HG03103 (cell line): ENCODE measurements at regions not wholly inside any gene's neighbourhood (a gene's known extent, or its start where the extent isn't known, plus 50 kb on each side); places are given as distances from the start of the nearest gene placed in this dataset.
"Not testable (repeated sequence)": the region's sequence is repeated elsewhere in the genome, so short reads cannot be mapped to it uniquely, and the experiment has no call there.

Experiments
- ATAC-seq: cut with Tn5 transposase; IDR thresholded peaks from one replicate; pipeline ENCODE4 v1.9.1; 2021; ENCODE audit warnings: low read depth; ENCODE audit not compliant: unreplicated experiment

GRCh38 chr14:41549821-41550607 is 56.7 kb upstream of the LRFN5 start:
- no peak for ATAC-seq

- ATAC-seq: no peak
Measured at GRCh38 chr14:41549282-41549681, 57.4 kb upstream of the LRFN5 start.

- no peak for ATAC-seq
Measured at GRCh38 chr14:41548666-41549065, 58.0 kb upstream of the LRFN5 start.

- no peak for ATAC-seq
Measured at GRCh38 chr14:41541333-41541732, 65.3 kb upstream of the LRFN5 start.

- no peak for ATAC-seq
Measured at GRCh38 chr14:41532255-41532654, 74.4 kb upstream of the LRFN5 start.

DNA sequence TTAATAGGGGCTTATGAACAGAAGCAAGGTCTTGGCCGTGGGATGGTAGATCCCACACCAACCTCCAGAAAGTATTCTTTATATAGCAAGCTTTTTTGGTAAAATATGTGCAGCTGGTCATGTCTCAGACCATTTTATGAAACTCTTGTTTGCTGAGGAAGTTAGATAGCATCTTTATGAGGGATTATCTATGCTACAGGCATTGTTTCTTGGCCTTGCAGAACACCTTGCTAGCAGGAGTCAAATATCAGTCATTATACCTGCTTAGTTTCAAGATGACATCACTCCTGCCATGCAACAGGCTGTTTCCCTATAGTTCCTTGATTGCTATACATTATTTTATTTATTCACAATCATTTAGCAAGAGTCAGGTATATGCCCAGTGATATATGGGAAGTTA is 84.8 kb upstream of the LRFN5 start:
- ATAC-seq: no peak

GRCh38 chr14:41518030-41518429 is 88.6 kb upstream of the LRFN5 start:
- ATAC-seq: not testable (repeated sequence)

DNA sequence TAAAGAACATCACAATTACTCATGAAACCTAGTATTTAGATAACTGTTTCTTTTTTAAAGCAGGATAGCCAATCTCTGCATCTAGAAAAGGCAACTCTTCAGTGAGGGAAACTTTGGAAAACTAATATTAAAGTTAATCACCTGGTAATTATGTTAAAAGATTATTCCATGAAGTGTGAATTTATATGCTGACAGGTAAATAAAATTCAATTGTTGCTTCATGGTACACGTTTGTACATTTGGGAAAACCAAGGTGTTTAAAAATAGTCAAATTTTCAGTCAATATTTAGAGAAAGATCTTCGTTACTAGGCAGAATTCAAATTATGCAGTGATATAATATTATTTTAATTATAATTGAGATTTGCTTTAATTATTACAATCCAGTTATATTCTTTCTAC is 100.1 kb upstream of the LRFN5 start:
- no peak for ATAC-seq

DNA sequence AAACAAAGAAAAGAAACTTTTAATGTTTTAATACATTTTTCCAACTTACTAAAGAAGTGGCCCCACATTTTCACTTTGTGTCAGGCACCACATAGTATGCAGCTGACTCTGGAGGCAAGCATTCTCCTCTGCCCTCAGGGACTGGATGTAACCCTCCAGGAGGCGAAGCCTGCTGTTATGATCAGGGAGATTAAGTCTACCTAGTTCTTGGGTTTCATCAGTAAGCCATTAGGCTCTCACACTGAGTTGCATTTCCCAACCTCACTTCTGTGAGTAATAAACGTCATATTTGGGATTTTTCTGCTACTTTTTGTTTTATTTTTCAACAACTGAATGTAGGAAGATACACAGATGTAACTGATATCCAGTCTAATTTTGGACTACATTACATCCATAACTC is 101.2 kb upstream of the LRFN5 start:
- no peak for ATAC-seq

DNA sequence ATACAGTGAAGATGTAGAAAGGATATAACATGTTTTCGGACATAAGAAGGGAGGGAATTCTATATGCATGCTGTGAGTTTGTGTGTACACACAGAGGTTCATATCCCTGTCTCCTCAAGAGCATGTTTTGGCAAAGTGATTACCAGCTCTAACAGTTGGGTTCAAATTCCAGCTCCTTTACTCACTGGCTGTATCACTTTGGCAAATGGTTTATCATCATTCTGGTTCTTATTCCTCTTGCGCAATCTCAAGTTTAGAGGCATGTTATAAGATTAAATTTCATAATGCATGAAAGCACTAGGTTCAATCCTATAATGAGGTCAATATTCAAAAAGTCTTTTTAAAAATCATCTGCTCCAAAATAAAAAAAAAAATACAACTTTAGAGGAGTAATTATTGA is 107.7 kb upstream of the LRFN5 start:
- no peak for ATAC-seq

- ATAC-seq: no peak
Measured at GRCh38 chr14:41490323-41490722, 116.4 kb upstream of the LRFN5 start.

DNA sequence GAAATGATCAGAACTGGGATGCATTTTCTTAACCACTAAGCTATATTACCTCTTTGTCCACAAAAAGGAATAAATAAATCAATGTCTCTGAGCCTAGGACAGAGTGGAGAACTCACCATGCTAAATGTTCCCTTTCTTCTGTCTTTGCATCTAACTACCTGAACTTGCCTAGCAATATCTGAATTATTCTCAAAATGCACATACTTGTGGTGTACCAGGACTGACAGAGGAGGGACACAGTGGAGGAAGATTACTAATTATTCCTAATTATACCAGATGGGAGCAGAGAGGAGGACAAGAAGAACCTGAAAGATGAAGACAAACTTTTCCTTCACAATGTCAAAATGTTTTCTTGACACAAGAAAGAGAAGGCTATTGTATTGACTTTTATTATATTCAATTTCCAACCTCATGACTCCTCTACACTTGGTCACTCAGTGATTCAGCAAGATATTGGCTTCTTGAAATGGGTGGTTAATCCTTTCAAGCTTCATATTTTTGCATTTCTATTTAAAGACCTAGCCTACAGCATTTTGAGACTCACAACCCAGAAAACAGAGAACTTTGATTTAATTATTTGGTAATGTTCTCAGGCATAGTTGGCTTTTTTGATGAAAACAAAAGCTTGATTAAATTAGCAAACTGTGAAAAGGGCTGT is 117.2 kb upstream of the LRFN5 start:
- ATAC-seq: no peak

DNA sequence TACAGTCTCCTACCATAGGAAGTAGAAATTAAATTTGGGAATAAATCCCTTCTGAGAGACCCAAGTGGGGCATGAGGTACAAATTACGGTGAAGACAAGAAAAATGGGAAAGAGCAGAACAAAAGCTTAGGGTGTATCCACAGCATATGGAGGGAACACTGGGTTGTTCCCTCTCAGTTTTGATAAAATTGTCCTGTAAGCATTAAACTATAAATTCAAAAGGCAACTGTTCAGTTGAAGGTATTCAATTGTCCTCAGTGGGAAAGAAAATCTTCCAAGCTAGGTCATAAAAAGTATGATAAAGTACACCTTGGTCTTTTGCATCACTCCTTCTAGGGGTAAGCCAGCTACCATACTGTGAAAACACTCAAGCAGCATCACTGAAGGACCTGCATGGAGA is 118.3 kb upstream of the LRFN5 start:
- no peak for ATAC-seq

- ATAC-seq: no peak
Measured at GRCh38 chr14:41482861-41483260, 123.8 kb upstream of the LRFN5 start.

GRCh38 chr14:41476526-41476925 is 130.2 kb upstream of the LRFN5 start:
- ATAC-seq: no peak

GRCh38 chr14:41461380-41461779 is 145.3 kb upstream of the LRFN5 start:
- ATAC-seq: no peak

- ATAC-seq: no peak
Measured at GRCh38 chr14:41457393-41457792, 149.3 kb upstream of the LRFN5 start.

- ATAC-seq: no peak
Measured at GRCh38 chr14:41449066-41449465, 157.6 kb upstream of the LRFN5 start.

DNA sequence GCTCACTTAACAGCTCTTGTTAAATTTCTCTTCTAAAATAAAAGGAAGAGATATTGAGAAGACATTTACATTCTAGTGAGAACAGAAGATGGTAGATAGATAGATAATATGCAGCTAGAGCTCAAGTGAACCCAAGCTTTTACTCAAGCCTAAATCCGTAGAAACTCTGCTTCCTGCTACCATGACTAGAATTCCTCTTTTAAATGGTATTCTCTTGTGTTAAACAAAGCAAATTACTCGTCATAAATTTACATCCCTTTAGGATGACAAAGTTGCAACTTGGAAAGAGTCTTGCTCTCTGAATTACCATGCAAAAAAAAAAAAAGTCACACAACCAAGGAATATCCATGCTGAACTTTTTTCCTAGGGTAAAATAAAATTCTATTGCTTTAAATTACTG is 160.7 kb upstream of the LRFN5 start:
- ATAC-seq: no peak

DNA sequence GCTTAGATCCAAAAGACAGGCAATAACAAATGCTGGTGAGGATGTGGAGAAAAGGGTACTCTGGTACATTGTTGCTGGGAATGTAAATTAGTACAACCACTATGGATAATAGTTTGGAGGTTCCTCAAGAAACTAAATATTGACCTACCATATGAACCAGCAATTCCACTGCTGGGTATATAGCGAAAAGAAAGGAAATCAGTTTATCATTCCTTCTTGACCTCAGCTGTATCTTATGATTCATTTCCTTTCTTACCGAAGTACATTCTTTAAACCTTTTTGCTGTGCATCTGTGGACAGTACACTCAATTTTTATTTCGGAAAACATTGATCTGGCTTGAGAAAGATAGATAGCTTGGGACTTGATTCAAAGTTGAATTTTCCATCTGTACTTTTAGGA is 183.2 kb upstream of the LRFN5 start:
- no peak for ATAC-seq

GRCh38 chr14:41421308-41421707 is 185.4 kb upstream of the LRFN5 start:
- not testable (repeated sequence) for ATAC-seq

DNA sequence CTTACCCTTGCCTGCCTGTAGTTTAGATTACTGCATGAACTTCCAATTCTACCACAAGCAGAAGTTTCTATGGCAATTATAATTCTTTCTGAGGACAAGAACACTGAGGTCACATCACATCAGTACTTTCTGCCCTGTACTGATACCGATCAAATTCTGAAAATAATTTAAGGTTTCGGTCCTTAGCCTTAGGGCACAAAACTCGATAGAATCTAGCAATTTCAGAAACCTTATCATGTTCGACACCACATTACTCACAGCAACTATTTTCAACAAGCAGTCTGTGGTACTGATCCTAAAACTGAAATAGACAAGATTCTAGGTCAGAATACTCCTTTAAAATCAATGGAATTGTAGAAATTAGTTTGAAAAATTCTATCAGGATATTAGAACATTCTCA is 187.0 kb upstream of the LRFN5 start:
- ATAC-seq: no peak
